ENCODE measurements at regions not wholly inside any gene's neighbourhood (a gene's known extent, or its start where the extent isn't known, plus 50 kb on each side); places are given as distances from the start of the nearest gene placed in this dataset.
"Not testable (repeated sequence)": the region's sequence is repeated elsewhere in the genome, so short reads cannot be mapped to it uniquely, and the experiment has no call there.

DNA sequence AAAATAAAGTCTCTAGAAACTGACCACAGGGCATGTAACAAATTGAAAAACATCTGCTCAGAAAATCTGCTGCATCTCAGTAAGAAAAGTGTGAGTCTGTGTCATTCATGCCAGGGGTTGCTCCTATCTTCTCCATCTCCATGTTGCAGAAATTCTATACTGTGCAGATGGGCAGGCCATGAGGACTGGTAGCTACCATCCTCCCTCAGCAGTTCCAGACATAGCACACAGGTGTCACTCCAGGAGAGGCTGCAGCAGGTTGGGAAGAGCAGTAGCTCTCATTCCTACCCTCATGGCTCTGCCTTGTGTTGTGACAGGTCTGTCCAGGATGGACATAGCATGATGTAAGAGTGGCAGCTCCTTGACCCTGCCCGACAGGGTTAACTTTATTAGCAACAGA is 173.4 kb downstream of the NDUFS4 start:
- no peaks in the 10 kb centered on the region for H3K27me3 ChIP-seq
- no peaks in the 10 kb centered on the region for H3K4me1 ChIP-seq
- H3K4me3 ChIP-seq = no peak overlapping the region
- no peaks in the 10 kb centered on the region for H3K36me3 ChIP-seq
- intact Hi-C loops (cut with DNase I; ENCODE audit: low total_unique reads) = no loop called here
- DNase-seq = no peak
- H3K9me3 ChIP-seq = no peaks in the 10 kb centered on the region
- no peak for TF ChIP-seq POLR2A (IDR thresholded peaks at IDR 0.05)
- TF ChIP-seq, protein P1, sequence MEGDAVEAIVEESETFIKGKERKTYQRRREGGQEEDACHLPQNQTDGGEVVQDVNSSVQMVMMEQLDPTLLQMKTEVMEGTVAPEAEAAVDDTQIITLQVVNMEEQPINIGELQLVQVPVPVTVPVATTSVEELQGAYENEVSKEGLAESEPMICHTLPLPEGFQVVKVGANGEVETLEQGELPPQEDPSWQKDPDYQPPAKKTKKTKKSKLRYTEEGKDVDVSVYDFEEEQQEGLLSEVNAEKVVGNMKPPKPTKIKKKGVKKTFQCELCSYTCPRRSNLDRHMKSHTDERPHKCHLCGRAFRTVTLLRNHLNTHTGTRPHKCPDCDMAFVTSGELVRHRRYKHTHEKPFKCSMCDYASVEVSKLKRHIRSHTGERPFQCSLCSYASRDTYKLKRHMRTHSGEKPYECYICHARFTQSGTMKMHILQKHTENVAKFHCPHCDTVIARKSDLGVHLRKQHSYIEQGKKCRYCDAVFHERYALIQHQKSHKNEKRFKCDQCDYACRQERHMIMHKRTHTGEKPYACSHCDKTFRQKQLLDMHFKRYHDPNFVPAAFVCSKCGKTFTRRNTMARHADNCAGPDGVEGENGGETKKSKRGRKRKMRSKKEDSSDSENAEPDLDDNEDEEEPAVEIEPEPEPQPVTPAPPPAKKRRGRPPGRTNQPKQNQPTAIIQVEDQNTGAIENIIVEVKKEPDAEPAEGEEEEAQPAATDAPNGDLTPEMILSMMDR (IDR thresholded peaks at IDR 0.05) = no peak
- H3K27ac ChIP-seq = no peak overlapping the region

DNA sequence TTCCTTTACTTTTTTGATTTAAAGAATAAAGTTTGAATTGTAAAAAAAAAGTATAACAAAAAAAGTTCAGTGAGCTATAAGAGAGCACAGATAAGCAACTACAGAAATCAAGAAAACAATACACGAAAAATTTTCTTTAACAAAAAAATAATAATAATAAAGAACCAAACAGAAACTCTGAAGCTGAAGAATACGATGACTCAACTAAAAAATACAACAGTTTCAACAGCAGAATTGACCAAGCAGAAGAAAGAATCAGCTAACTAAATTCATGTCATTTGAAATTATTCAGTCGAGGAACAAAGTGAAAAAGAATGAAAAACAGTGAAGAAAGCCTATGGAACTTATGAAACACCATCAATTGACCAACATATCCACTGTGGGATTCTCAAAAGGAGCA is 177.7 kb downstream of the NDUFS4 start:
- intact Hi-C loops (cut with DNase I; ENCODE audit: low total_unique reads) = no loop called here
- Histone ChIP-seq H3K27ac (no peak overlapping the region), H3K4me1 (no peaks in the 10 kb centered on the region), H3K4me3 (no peak overlapping the region), H3K27me3 (no peaks in the 10 kb centered on the region), H3K36me3 (no peaks in the 10 kb centered on the region), H3K9me3 (no peaks in the 10 kb centered on the region)
- no peak for DNase-seq
- no peak for TF ChIP-seq POLR2A (IDR thresholded peaks at IDR 0.05)
- TF ChIP-seq, protein P1 (IDR thresholded peaks at IDR 0.05) = no peak

DNA sequence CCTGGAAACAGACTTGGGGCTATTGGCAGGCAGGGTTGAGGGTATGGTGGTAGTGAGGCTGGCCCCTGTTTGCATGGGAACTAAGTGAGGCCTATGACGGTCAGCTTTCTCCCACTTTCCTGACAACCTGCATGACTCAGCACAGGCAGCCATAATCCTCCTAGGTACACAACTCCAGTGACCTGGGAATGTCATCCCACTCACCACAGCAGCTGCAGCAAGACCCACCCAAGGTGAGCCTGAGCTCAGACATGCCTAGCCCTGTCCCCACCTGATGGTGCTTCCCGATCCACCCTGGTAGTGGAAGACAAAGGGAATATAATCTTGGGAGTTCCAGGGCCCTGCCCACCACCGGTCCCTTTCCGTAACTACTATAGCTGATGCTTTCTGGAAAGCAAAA is 178.7 kb downstream of the NDUFS4 start:
- intact Hi-C loops (cut with DNase I; ENCODE audit: low total_unique reads) = no loop called here
- Histone ChIP-seq H3K9me3 (no peaks in the 10 kb centered on the region), H3K4me1 (no peaks in the 10 kb centered on the region), H3K4me3 (no peak overlapping the region), H3K36me3 (no peaks in the 10 kb centered on the region), H3K27ac (no peak overlapping the region), H3K27me3 (no peaks in the 10 kb centered on the region)
- TF ChIP-seq, protein P1 (IDR thresholded peaks at IDR 0.05) = no peak
- TF ChIP-seq POLR2A (IDR thresholded peaks at IDR 0.05) = no peak
- no peak for DNase-seq

DNA sequence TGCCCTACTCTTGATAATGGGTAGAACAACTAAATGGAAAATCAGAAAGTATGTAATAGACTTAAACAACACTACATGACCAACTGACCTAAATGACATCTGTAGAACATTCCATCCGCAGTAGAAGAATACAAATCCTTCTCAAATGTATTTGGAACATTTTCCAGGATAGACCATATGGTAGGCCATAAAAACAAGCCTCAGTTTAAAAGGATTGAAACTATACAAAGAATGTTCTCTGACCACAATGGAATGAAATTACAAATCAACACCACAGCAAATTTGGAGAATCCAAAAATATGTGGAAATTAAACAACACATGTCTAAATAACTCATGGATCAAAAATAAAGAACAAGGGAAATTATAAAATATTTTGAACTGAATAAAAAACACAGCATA is 189.2 kb downstream of the NDUFS4 start:
- intact Hi-C loops (cut with DNase I; ENCODE audit: low total_unique reads) = no loop called here
- Histone ChIP-seq H3K4me3 (no peak overlapping the region), H3K27ac (no peak overlapping the region), H3K9me3 (no peaks in the 10 kb centered on the region), H3K27me3 (no peaks in the 10 kb centered on the region), H3K36me3 (no peaks in the 10 kb centered on the region), H3K4me1 (no peaks in the 10 kb centered on the region)
- DNase-seq = no peak
- TF ChIP-seq, protein P1 (IDR thresholded peaks at IDR 0.05) = no peak
- TF ChIP-seq POLR2A (IDR thresholded peaks at IDR 0.05) = no peak

DNA sequence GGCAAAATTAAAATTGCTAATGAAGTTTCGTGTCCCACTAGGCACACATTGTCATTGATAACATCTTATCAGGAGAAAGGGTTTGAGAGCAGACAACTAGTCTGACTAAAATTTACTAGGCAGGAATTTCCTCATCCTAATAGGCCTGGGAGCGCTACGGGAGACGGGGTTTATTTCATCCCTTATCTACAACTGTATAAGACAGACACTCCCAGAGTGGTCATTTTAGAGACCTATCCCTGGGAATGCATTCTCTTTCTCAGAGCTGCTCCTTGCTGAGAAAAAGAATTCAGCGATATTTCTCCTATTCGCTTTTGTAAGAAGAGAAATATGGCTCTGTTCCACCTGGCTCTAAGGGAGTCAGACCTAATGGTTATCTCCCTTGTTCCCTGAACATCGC is 191.8 kb downstream of the NDUFS4 start:
- H3K9me3 ChIP-seq; H3K27ac ChIP-seq; intact Hi-C loops (cut with DNase I; ENCODE audit: low total_unique reads); H3K27me3 ChIP-seq; H3K36me3 ChIP-seq; DNase-seq; H3K4me3 ChIP-seq; H3K4me1 ChIP-seq: not testable (repeated sequence)

DNA sequence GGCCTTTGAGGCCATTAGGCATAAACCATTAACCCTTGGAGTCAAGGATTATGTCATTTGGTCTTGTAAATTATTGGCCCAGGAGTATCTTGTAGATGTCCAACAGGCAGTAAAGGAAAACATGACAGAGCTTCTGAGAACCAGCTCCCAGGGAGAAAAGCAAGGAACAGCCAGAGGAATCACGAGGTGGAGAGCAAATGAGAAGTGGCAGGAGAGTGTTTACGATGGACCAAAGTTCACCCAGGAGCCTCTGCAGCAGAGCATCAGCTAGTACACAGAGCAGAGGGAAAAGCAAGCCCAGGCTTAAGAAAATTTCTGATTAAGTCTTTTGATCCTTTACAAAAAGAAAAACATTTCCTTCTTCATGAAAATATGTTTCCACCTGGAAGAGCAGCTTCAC is 206.2 kb downstream of the NDUFS4 start:
- no peak for TF ChIP-seq POLR2A (IDR thresholded peaks at IDR 0.05)
- TF ChIP-seq, protein P1 (IDR thresholded peaks at IDR 0.05) = no peak
- H3K9me3 ChIP-seq = no peaks in the 10 kb centered on the region
- no peak for DNase-seq

More for the DNA sequence above, 206.2 kb downstream of the NDUFS4 start:
- Histone ChIP-seq H3K27ac (no peak overlapping the region), H3K4me3 (no peak overlapping the region), H3K27me3 (no peaks in the 10 kb centered on the region), H3K36me3 (no peaks in the 10 kb centered on the region), H3K4me1 (no peaks in the 10 kb centered on the region)
- intact Hi-C loops (cut with DNase I; ENCODE audit: low total_unique reads) = no loop called here
